ENCODE measurements at regions not wholly inside any gene's neighbourhood (a gene's known extent, or its start where the extent isn't known, plus 50 kb on each side); places are given as distances from the start of the nearest gene placed in this dataset.

DNA sequence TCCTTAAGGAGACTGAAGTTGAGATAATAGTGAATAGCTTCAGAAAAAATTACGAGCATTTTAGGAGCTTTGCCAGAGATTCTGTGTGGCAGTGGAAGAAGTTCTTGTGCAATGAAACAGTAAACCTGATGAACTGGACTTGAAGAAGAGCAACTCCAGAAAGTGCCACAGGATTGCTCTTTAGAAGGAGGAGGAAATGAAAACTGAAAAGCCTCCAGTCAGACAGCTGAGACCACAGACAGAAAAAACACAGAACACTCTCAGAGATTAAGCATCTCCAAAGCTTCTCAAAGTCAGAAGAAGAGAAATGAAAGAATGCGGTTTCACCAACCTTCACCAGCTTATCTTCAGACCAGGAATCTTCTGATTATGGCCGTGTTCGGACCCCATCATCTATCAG lies 329.7 kb upstream of the CNTNAP5 start:
- TF ChIP-seq, protein P1, sequence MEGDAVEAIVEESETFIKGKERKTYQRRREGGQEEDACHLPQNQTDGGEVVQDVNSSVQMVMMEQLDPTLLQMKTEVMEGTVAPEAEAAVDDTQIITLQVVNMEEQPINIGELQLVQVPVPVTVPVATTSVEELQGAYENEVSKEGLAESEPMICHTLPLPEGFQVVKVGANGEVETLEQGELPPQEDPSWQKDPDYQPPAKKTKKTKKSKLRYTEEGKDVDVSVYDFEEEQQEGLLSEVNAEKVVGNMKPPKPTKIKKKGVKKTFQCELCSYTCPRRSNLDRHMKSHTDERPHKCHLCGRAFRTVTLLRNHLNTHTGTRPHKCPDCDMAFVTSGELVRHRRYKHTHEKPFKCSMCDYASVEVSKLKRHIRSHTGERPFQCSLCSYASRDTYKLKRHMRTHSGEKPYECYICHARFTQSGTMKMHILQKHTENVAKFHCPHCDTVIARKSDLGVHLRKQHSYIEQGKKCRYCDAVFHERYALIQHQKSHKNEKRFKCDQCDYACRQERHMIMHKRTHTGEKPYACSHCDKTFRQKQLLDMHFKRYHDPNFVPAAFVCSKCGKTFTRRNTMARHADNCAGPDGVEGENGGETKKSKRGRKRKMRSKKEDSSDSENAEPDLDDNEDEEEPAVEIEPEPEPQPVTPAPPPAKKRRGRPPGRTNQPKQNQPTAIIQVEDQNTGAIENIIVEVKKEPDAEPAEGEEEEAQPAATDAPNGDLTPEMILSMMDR (IDR thresholded peaks at IDR 0.05; ENCODE audit: low read length) = no peak
- TF ChIP-seq EZH2 (optimal IDR thresholded peaks at IDR 0.05; ENCODE audit: low read depth, low read length) = no peak
